ENCODE measurements at regions not wholly inside any gene's neighbourhood (a gene's known extent, or its start where the extent isn't known, plus 50 kb on each side); places are given as distances from the start of the nearest gene placed in this dataset.

DNA sequence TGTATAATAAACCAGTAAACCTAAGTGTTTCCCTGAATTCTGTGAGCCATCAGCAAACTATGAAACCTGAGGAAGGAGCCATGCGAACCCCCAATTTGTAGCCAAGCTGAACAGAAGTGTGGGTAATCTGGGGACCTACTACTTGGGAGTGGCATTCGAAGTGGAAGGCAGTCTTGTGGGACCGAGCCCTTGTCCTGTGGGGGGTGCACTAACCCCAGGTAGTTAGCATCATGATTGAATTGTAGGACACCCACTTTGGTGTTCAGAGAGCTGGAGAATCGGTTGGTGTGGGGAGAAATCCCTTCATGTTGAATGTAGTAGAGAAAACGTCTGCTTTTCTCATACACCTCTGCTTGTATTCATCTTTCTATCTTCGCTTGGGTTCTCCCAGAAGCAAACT is 79.7 kb upstream of the CPHXL start:
- no peak for TF ChIP-seq ZFP3 (CRISPR knock-in tag; IDR thresholded peaks at IDR 0.05)
- no peak for TF ChIP-seq SNAI2 (CRISPR knock-in tag; IDR thresholded peaks at IDR 0.05)
- TF ChIP-seq, protein P1, sequence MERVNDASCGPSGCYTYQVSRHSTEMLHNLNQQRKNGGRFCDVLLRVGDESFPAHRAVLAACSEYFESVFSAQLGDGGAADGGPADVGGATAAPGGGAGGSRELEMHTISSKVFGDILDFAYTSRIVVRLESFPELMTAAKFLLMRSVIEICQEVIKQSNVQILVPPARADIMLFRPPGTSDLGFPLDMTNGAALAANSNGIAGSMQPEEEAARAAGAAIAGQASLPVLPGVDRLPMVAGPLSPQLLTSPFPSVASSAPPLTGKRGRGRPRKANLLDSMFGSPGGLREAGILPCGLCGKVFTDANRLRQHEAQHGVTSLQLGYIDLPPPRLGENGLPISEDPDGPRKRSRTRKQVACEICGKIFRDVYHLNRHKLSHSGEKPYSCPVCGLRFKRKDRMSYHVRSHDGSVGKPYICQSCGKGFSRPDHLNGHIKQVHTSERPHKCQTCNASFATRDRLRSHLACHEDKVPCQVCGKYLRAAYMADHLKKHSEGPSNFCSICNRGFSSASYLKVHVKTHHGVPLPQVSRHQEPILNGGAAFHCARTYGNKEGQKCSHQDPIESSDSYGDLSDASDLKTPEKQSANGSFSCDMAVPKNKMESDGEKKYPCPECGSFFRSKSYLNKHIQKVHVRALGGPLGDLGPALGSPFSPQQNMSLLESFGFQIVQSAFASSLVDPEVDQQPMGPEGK (CRISPR knock-in tag; IDR thresholded peaks at IDR 0.05; ENCODE audit: borderline replicate concordance) = no peak
- no peak for TF ChIP-seq RARB (CRISPR knock-in tag; IDR thresholded peaks at IDR 0.05)
